Activated T-cell treated with anti-CD3 and anti-CD28 coated beads for 48 hours (primary cell): ENCODE measurements at regions not wholly inside any gene's neighbourhood (a gene's known extent, or its start where the extent isn't known, plus 50 kb on each side); places are given as distances from the start of the nearest gene placed in this dataset.

Experiments
- DNase-seq: peaks from one replicate; pipeline ENCODE4 v3.0.0-alpha.2; 2020; ENCODE audit warnings: low read depth

DNA sequence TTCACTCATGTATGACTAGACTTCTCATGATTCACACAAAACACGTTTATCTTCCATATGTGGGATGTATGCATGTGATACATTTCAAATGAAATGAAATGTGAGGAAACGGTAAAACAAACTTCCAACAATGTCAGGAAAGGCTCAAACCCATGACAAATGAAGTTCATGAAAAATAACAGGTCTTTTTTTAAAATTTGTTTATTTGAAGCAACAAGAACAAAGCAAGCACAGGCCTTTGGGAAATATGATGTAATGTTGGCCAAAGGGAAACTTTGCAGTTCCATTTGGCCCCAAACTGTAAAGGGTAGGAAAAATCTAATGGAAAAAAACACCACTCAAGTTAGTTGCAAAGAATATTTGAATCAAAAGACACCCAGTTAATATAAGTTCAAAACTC lies 463.8 kb upstream of the ARGLU1 start:
- no peak for DNase-seq

- DNase-seq = no peak
Measured at GRCh38 chr13:107028751-107029150, 460.8 kb upstream of the ARGLU1 start.

DNA sequence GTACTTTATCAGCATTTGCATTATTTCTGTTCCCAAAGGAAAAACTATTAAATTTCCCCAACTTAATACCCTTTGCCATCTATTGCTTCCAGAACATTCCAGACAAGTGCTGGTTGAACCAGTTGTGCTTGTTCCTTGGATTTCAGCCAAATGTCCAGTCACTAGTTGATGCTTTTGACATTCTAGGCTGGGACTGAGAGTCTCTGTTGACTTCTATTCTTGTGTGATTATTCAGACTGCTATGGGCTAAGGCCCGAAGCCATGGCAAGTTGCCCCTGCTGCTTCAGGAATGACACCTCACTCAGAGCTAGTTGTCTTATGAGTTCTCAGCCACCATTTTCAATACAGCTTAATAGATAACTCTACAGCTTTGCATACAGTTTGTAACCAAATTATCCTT lies 458.1 kb upstream of the ARGLU1 start:
- no peak for DNase-seq

DNA sequence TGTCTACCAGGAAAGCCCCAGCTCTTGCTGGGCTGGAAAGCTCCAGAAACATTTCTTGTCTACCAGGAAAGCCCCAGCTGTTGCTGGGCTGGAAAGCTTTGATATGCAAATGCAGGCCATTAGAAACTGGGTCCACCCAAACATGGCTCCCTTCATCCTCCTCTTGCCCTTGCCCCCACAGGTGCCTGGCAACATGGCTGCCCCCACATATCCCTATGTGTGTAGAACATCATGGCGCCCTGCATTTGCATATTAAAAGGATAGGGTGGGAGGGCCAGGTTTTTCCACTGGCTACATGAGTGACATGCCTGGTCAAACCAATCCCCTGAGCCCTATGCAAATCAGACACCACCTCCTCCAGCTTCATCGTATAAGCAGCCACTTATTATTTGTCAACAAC lies 455.4 kb upstream of the ARGLU1 start:
- DNase-seq = no peak

DNA sequence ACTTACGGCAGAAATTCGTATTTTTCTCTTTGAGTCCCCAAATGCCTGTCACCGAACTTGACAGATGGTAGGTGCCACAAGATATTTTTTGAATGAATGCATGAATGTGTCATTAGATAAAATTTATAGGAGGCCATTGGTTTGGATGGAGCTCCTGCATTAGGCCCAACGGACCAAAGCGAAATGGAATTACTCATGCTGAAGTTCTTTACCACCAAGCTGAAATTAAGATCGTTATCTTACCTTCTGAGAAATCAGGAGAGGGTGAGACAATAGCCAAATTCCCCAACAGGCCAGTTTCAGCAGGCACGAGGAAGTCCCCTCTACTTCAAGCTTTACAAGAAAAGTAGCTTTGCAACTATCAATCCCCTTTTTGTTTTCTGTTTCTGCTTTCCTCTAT lies 452.5 kb upstream of the ARGLU1 start:
- no peak for DNase-seq

GRCh38 chr13:107018285-107018684 lies 450.3 kb upstream of the ARGLU1 start:
- no peak for DNase-seq

DNA sequence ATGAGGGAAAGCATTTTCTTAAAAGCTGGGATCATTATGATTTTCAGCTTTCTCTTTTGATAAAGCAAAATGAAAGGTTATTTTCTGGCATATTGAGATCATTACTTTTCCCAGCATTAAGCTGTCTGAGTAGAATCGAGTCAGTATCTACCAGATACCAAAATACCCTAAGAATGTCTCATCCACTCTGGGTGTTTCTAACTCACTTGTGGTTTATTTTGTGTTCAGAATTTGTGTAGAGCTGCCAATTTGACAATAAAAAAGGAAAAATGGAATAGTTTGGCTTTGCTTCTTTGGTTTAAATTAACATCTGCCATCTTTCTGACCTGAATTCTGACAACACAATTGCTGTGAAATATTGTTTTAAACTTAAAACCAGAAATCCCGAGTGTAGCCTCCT lies 438.7 kb upstream of the ARGLU1 start:
- DNase-seq = no peak

DNA sequence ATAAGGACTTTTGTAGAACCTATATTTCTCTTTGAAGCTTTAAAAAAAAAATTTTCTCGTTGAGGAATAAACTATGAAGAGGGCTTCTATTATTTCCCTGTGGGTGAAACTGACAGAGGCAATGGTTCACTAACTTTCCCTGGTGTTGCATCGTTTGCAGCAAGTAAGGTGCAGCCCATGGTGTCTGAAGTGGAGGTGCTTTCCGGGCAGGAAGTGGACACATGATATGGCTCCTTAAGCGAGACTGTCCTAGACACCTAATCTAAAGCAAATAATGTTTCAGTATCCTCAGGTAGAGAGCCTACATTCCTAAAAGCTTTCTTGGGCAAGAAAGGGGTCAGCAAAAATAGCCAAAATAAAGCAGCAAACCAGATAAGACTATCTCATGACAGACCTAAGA lies 437.6 kb upstream of the ARGLU1 start:
- no peak for DNase-seq

DNA sequence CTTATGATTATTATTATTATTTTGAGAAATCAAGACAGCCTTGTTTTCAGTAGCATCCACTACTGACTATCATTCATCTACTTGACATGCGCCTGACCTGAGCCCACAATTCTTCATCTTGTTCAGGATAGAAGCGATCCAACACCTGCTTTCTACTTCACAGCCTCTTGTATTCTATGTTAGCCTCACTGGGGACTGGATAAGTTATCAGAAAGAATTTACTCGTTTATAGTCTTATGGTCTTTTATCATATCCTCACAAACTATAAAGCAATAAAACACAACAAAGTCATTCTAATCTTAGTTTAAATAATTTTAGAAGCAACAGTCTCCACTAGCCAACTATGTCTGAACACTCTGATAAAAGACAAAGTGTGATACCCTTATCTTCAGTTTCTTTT lies 436.0 kb upstream of the ARGLU1 start:
- DNase-seq = no peak

GRCh38 chr13:106998664-106999063 lies 430.7 kb upstream of the ARGLU1 start:
- no peak for DNase-seq

- no peak for DNase-seq
Measured at GRCh38 chr13:106997696-106998095, 429.8 kb upstream of the ARGLU1 start.

DNA sequence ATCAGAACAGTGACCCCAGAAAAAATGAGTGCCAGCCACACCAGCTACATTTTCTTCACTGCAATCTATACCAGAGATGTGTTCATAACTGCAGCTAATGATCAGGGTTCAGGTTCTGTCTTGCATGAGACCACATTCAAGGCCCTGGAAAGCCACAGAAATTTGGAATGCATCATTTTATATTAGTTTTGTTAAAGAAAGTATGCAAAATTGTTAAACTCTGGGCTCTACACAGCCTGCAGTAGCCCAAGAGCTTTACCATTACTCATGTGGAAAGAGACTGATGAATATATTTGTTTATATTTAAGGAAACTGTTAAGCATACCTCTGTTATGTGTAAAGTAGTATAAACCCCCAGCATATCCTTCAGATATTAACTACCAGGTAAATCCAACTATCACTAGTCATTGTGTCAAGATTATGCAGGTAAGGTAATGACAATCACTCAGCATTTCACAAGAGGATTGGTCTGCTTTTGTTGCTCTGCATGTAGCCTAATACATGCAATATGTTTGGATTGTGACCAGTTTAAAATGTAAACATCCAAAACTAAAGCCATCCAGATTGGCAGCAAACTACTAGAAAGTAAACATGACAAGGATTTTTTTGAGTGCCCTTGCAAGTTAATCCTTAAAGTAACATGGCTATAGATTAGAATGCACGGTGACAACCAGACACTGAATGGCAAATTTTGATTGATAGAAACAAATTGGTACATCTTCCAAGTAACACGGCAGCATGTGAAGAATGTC lies 429.1 kb upstream of the ARGLU1 start:
- DNase-seq = no peak

- no peak for DNase-seq
Measured at GRCh38 chr13:106990594-106990993, 422.7 kb upstream of the ARGLU1 start.

- DNase-seq = no peak
Measured at GRCh38 chr13:106989876-106990275, 421.9 kb upstream of the ARGLU1 start.

- DNase-seq = no peak
Measured at GRCh38 chr13:106987427-106987785, 419.5 kb upstream of the ARGLU1 start.

DNA sequence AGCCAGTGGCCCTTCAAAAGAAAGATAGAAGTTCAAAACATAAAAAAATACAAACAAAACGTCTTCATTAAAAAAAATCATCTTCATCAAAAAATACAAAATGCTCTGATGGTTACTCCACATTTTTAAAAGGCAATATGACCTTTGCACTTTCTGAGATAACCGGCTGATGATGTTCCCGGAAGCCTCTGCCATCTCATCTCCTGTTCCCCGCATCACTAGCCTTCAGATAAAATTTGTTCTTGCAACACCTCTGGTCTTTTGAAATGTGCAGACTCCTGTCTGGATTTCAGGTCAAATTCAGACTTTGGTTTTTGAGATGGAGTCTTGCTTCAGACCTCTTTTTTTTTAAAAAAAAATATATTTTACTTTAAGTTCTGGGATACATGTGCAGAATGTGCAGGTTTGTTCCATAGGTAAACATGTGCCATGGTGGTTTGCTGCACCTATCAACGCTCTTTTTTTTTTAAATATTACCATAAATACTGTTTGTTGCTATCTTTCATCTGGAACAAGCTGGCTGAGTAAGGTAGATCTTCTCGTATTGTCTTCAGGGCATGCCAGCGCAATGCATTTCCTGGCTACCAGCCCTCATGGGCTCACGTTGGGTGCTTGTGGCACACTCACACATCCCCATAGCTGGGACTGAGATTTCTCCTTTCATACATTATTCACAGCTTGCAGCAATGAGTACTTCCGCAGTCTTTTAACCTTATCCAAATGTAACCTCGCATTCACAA lies 418.9 kb upstream of the ARGLU1 start:
- no peak for DNase-seq

- no peak for DNase-seq
Measured at GRCh38 chr13:106986033-106986484, 418.1 kb upstream of the ARGLU1 start.

- DNase-seq = no peak
Measured at GRCh38 chr13:106985481-106985880, 417.5 kb upstream of the ARGLU1 start.

DNA sequence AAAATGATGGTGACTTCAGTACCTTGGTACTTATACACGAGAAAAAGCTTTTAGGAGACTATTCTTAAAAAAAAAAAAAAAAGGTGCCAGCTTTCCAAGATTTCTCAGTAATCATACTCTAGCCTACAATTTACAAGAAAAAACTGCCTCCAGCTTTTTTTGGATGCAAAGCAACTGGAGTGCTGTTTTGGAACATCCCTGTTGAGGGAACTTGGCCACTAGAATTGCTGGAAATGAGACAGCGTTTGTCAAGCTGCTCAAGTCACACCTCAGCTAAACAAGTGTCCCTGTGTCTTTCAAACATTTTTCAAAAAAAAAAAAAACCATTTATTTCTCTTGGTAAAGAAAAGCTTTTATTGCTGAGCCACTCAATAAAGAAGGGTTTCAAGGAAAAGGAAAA lies 413.1 kb upstream of the ARGLU1 start:
- no peak for DNase-seq

DNA sequence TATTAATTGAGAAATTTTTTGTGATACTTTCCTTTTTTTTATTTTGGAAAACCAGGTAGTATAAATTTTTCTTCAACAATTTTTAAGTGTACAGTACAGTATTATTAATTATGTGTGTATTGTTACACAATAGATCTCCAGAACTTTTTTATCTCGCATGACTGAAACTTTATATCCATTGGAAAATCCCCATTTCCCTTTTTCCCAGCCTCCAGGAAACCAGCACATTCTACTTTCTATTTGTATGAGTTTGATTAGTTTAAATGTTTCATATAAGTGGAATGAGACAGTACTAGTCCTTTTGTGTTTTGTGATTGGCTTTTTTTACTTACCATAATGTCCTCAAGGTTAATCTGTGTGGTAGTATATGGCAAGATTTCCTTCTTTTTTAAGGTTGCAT lies 399.5 kb upstream of the ARGLU1 start:
- no peak for DNase-seq

DNA sequence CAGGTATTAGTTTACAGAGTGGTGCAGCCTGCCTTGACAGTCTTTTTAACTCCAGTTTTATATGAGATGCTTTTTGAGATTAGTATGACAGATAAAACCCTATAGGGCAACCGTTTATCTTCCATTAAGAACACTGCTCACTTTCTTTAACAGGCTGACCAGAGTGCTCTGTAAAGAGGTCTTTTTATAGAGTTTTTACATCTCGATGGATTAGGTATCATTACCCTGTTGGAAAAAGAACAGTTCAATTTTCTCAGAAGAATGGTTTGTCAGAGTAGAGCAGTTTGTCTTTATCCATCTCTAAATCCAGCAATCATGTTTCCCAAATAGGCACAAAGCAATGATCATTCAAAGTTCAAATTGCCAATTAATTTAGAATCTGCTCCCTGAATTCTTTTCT lies 395.2 kb upstream of the ARGLU1 start:
- DNase-seq = no peak

GRCh38 chr13:106961651-106962050 lies 393.7 kb upstream of the ARGLU1 start:
- no peak for DNase-seq

- DNase-seq = no peak
Measured at GRCh38 chr13:106961216-106961615, 393.3 kb upstream of the ARGLU1 start.

DNA sequence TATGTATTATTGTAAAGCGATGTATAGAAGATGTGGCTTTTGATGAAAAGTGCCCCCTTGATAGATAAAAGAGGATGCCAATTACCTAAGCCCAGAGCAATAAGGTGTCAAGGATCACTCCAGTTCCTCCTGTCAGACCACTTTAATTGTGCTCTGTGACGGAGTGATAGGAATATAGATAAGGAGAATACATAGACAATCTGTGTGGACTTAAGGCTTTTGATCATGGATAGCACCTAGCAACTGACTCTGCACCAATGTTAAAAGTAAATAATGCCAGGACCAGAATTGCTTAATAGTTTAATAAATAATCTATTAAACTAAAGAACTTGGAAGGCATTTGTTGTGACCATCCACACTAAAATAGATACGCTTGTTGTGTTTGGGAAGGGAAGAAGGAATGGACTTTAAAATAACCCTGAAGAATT lies 390.7 kb upstream of the ARGLU1 start:
- no peak for DNase-seq
